HepG2 (cell line): ENCODE measurements at regions not wholly inside any gene's neighbourhood (a gene's known extent, or its start where the extent isn't known, plus 50 kb on each side); places are given as distances from the start of the nearest gene placed in this dataset.
"Not testable (repeated sequence)": the region's sequence is repeated elsewhere in the genome, so short reads cannot be mapped to it uniquely, and the experiment has no call there.

Source experiments
- BHLHE40 ChIP-seq: IDR thresholded peaks from 2 replicates; pipeline ENCODE4 v1.6.1; 2011; ENCODE audit warnings: low read length, improper control_type of control experiment
- CTCF ChIP-seq: sonication (generic); formaldehyde crosslinking; IDR thresholded peaks from 2 replicates; pipeline ENCODE4 v1.5.0; 2020; ENCODE audit warnings: mild to moderate bottlenecking, missing genetic modification reagents, moderate library complexity
- GTF3A ChIP-seq: sonication (generic); formaldehyde crosslinking; conservative IDR thresholded peaks from 2 replicates; pipeline ENCODE4 v1.4.0; 2020; ENCODE audit warnings: mild to moderate bottlenecking, missing genetic modification reagents
- KDM5B ChIP-seq: sonication (generic); formaldehyde crosslinking; IDR thresholded peaks from 2 replicates; pipeline ENCODE4 v1.4.0; 2020; ENCODE audit warnings: missing genetic modification reagents, mild to moderate bottlenecking, borderline replicate concordance
- MAFF ChIP-seq: IDR thresholded peaks from 2 replicates; pipeline ENCODE4 v1.6.1; 2011; ENCODE audit warnings: low read depth, low read length, improper control_type of control experiment
- MZF1 ChIP-seq: sonication (generic); formaldehyde crosslinking; IDR thresholded peaks from 2 replicates; pipeline ENCODE4 v1.8.1; 2023; ENCODE audit warnings: mild to moderate bottlenecking, missing genetic modification reagents, borderline replicate concordance
- SRF ChIP-seq: IDR thresholded peaks from 2 replicates; pipeline ENCODE4 v1.6.1; 2011; ENCODE audit warnings: mild to moderate bottlenecking, low read depth, low read length, moderate library complexity
- ZBTB40 ChIP-seq, 2 experiments: fragments of 450-650 bp in 1 of 2; sonication (generic) in 1 of 2; formaldehyde crosslinking in 1 of 2; IDR thresholded peaks; 2 replicates each; pipeline versions ENCODE4 v1.6.1 to v1.8.0; 2016 to 2022; ENCODE audit warnings: antibody characterized with exemption in 1 of 2, mild to moderate bottlenecking in 1 of 2, missing genetic modification reagents in 1 of 2

GRCh38 chrY:7371953-7372352 lies 460.4 kb upstream of the AMELY start:
- TF ChIP-seq SRF; BHLHE40; ZBTB40 (IDR thresholded peaks at IDR 0.05); ZBTB40 (CRISPR knock-in tag; IDR thresholded peaks at IDR 0.05); KDM5B (CRISPR knock-in tag); CTCF (CRISPR knock-in tag); MZF1; GTF3A (CRISPR knock-in tag); MAFF: not testable (repeated sequence)
